Liver (tissue), 3 donors: ENCODE measurements at regions not wholly inside any gene's neighbourhood (a gene's known extent, or its start where the extent isn't known, plus 50 kb on each side); places are given as distances from the start of the nearest gene placed in this dataset.

Source experiments
- SP1 ChIP-seq: IDR thresholded peaks from 2 replicates; pipeline ENCODE4 v1.6.1; 2018; ENCODE audit warnings: antibody characterized with exemption, mild to moderate bottlenecking
- TF ChIP-seq, protein P1 (sequence below): fragments of 150-350 bp; IDR thresholded peaks from 2 replicates; pipeline ENCODE4 v1.5.1; 2017; ENCODE audit warnings: improper control_type of control experiment, low read depth, low read length; ENCODE audit not compliant: missing input control
- donor health status: healthy.
- donor health status: healthy.

DNA sequence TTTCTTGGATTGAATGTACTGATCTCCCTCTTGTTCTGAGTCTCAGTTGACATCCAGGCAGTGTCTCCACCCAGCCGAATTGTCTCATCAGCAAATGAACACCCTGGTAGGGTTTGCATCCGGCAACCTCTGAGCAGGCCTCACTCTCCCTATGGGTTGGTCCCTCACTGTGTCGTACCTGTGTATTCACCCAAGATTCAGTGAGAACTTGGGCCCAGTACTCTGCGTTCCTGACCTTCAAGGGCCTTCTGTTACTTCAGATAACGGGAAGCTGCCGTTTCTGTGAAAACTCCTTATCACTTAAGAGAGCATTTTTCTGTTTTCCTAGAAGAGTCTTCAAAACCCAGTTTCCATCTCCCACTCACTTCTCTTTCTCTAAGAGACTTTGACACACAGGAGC is 915.6 kb downstream of the TBC1D22A start:
- TF ChIP-seq, protein P1, sequence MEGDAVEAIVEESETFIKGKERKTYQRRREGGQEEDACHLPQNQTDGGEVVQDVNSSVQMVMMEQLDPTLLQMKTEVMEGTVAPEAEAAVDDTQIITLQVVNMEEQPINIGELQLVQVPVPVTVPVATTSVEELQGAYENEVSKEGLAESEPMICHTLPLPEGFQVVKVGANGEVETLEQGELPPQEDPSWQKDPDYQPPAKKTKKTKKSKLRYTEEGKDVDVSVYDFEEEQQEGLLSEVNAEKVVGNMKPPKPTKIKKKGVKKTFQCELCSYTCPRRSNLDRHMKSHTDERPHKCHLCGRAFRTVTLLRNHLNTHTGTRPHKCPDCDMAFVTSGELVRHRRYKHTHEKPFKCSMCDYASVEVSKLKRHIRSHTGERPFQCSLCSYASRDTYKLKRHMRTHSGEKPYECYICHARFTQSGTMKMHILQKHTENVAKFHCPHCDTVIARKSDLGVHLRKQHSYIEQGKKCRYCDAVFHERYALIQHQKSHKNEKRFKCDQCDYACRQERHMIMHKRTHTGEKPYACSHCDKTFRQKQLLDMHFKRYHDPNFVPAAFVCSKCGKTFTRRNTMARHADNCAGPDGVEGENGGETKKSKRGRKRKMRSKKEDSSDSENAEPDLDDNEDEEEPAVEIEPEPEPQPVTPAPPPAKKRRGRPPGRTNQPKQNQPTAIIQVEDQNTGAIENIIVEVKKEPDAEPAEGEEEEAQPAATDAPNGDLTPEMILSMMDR = no peak
- TF ChIP-seq SP1 = no peak
